ENCODE measurements at regions not wholly inside any gene's neighbourhood (a gene's known extent, or its start where the extent isn't known, plus 50 kb on each side); places are given as distances from the start of the nearest gene placed in this dataset.

- DNase-seq (ENCODE audit: low spot score) (no peak), ATAC-seq (ENCODE audit: insufficient number of reproducible peaks, low FRiP score, low read depth) (no peak)
- Histone ChIP-seq H3K4me1 (ENCODE audit: control insufficient read depth in 1 of 2, low read depth in 2 of 2) (no peaks in the 10 kb centered on the region), H3K27ac (no peak overlapping the region), H3K27me3 (replicated peaks; ENCODE audit: insufficient read depth) (no peaks in the 10 kb centered on the region), H3K36me3 (peaks cover 27% of the 10 kb centered on the region), H3K4me3 (no peak overlapping the region), H3K9me3 (no peaks in the 10 kb centered on the region)
- TF ChIP-seq CTCF (IDR thresholded peaks at IDR 0.05) = no peak
Observed at GRCh38 chr3:124453189-124453588, 277.1 kb upstream of the UMPS start.

GRCh38 chr3:124455891-124456290 is 274.4 kb upstream of the UMPS start:
- peaks cover 20% of the 10 kb centered on the region for H3K36me3 ChIP-seq
- no peak overlapping the region for H3K4me3 ChIP-seq
- no peaks in the 10 kb centered on the region for H3K4me1 ChIP-seq (ENCODE audit: control insufficient read depth in 1 of 2, low read depth in 2 of 2)
- DNase-seq (ENCODE audit: low spot score) (no peak), ATAC-seq (ENCODE audit: insufficient number of reproducible peaks, low FRiP score, low read depth) (no peak)
- no peaks in the 10 kb centered on the region for H3K9me3 ChIP-seq
- no peak overlapping the region for H3K27ac ChIP-seq
- no peak for TF ChIP-seq CTCF (IDR thresholded peaks at IDR 0.05)
- H3K27me3 ChIP-seq (replicated peaks; ENCODE audit: insufficient read depth) = no peaks in the 10 kb centered on the region

GRCh38 chr3:124456506-124456905 is 273.7 kb upstream of the UMPS start:
- DNase-seq (ENCODE audit: low spot score) (no peak), ATAC-seq (ENCODE audit: insufficient number of reproducible peaks, low FRiP score, low read depth) (no peak)
- H3K4me1 ChIP-seq (ENCODE audit: control insufficient read depth in 1 of 2, low read depth in 2 of 2) = peaks cover 3 to 4% of the 10 kb centered on the region in 2 donors
- no peak for TF ChIP-seq CTCF (IDR thresholded peaks at IDR 0.05)
- no peaks in the 10 kb centered on the region for H3K27me3 ChIP-seq (replicated peaks; ENCODE audit: insufficient read depth)
- no peak overlapping the region for H3K4me3 ChIP-seq
- H3K36me3 ChIP-seq = peaks cover 20% of the 10 kb centered on the region
- no peak overlapping the region for H3K27ac ChIP-seq
- no peaks in the 10 kb centered on the region for H3K9me3 ChIP-seq

GRCh38 chr3:124459678-124460077 is 270.6 kb upstream of the UMPS start:
- ATAC-seq (ENCODE audit: insufficient number of reproducible peaks, low FRiP score, low read depth) (no peak), DNase-seq (ENCODE audit: low spot score) (no peak)
- no peak for TF ChIP-seq CTCF (IDR thresholded peaks at IDR 0.05)

GRCh38 chr3:124461126-124461525 is 269.1 kb upstream of the UMPS start:
- H3K27ac ChIP-seq = peak overlapping the region; percentile 4 to 35
- H3K27me3 ChIP-seq (replicated peaks; ENCODE audit: insufficient read depth) = no peaks in the 10 kb centered on the region
- DNase-seq (ENCODE audit: low spot score) (no peak), ATAC-seq (ENCODE audit: insufficient number of reproducible peaks, low FRiP score, low read depth) (no peak)
- H3K36me3 ChIP-seq = peaks cover 33% of the 10 kb centered on the region
- H3K9me3 ChIP-seq = no peaks in the 10 kb centered on the region
- no peak for TF ChIP-seq CTCF (IDR thresholded peaks at IDR 0.05)
- no peak overlapping the region for H3K4me3 ChIP-seq
- H3K4me1 ChIP-seq (ENCODE audit: control insufficient read depth in 1 of 2, low read depth in 2 of 2) = peaks cover 11 to 14% of the 10 kb centered on the region in 2 donors

More at GRCh38 chr3:124459678-124460077, 270.6 kb upstream of the UMPS start:
- Histone ChIP-seq H3K9me3 (no peaks in the 10 kb centered on the region), H3K4me1 (ENCODE audit: control insufficient read depth in 1 of 2, low read depth in 2 of 2) (peaks cover 11 to 14% of the 10 kb centered on the region in 2 donors), H3K27ac (peak overlapping the region; percentile 0 to 2), H3K27me3 (replicated peaks; ENCODE audit: insufficient read depth) (no peaks in the 10 kb centered on the region), H3K36me3 (peaks cover 39% of the 10 kb centered on the region), H3K4me3 (no peak overlapping the region)
